H9 (cell line): ENCODE measurements at regions not wholly inside any gene's neighbourhood (a gene's known extent, or its start where the extent isn't known, plus 50 kb on each side); places are given as distances from the start of the nearest gene placed in this dataset.

Experiments
- DNase-seq: peaks from one replicate; pipeline ENCODE4 v3.0.0-alpha.2; 2017
- H2AFZ ChIP-seq: one replicate; pipeline ENCODE4 v1.6.1; 2013; ENCODE audit warnings: mild to moderate bottlenecking, low read length, control low read depth, moderate library complexity
- H2AK5ac ChIP-seq: 2 replicates; pipeline ENCODE4 v1.6.1; 2013; ENCODE audit warnings: low read length, control low read depth, mixed read lengths; ENCODE audit not compliant: insufficient read length
- H2BK120ac ChIP-seq: one replicate; pipeline ENCODE4 v1.6.1; 2013; ENCODE audit warnings: low read depth, mild to moderate bottlenecking, low read length, control low read depth, inconsistent platforms; ENCODE audit not compliant: poor library complexity, severe bottlenecking
- H2BK12ac ChIP-seq: 2 replicates; pipeline ENCODE4 v1.6.1; 2013; ENCODE audit warnings: low read length, control low read depth, mixed read lengths, low read depth; ENCODE audit not compliant: insufficient read length
- H2BK15ac ChIP-seq: 2 replicates; pipeline ENCODE4 v1.6.1; 2013; ENCODE audit warnings: low read depth, low read length, control low read depth
- H2BK20ac ChIP-seq: one replicate; pipeline ENCODE4 v1.6.1; 2013; ENCODE audit warnings: low read depth, mild to moderate bottlenecking, low read length, control low read depth, inconsistent platforms; ENCODE audit not compliant: poor library complexity, severe bottlenecking
- H2BK5ac ChIP-seq: 2 replicates; pipeline ENCODE4 v1.6.1; 2013; ENCODE audit warnings: low read length, control low read depth, mixed read lengths; ENCODE audit not compliant: insufficient read length
- H3K14ac ChIP-seq: 2 replicates; pipeline ENCODE4 v1.6.1; 2013; ENCODE audit warnings: low read length, control low read depth; ENCODE audit not compliant: insufficient read depth
- H3K18ac ChIP-seq: 2 replicates; pipeline ENCODE4 v1.6.1; 2013; ENCODE audit warnings: low read depth, mild to moderate bottlenecking, mixed read lengths, low read length, control low read depth; ENCODE audit not compliant: insufficient read length
- H3K23ac ChIP-seq: 2 replicates; pipeline ENCODE4 v1.6.1; 2013; ENCODE audit warnings: low read length, control low read depth, mixed read lengths, low read depth; ENCODE audit not compliant: insufficient read length
- H3K23me2 ChIP-seq: 2 replicates; pipeline ENCODE4 v1.6.1; 2013; ENCODE audit warnings: low read depth, mild to moderate bottlenecking, mixed read lengths, low read length, control low read depth; ENCODE audit not compliant: insufficient read length, poor library complexity, severe bottlenecking
- H3K27ac ChIP-seq: 2 replicates; pipeline ENCODE4 v1.5.1; 2013; ENCODE audit warnings: low read length, control low read depth, mixed read lengths, low read depth; ENCODE audit not compliant: insufficient read length
- H3K27me3 ChIP-seq: 2 replicates; pipeline ENCODE4 v1.6.1; 2013; ENCODE audit warnings: low read length, control low read depth, inconsistent platforms; ENCODE audit not compliant: insufficient read depth
- H3K4ac ChIP-seq: 2 replicates; pipeline ENCODE4 v1.6.1; 2013; ENCODE audit warnings: low read depth, mild to moderate bottlenecking, control low read depth, inconsistent platforms, low read length, moderate library complexity
- H3K4me1 ChIP-seq: 2 replicates; pipeline ENCODE4 v1.6.1; 2013; ENCODE audit warnings: low read length, control low read depth, inconsistent platforms; ENCODE audit not compliant: insufficient read depth
- H3K4me2 ChIP-seq: 2 replicates; pipeline ENCODE4 v1.6.1; 2013; ENCODE audit warnings: low read length, control low read depth, mixed read lengths; ENCODE audit not compliant: insufficient read length, insufficient read depth
- H3K56ac ChIP-seq: 2 replicates; pipeline ENCODE4 v1.6.1; 2013; ENCODE audit warnings: low read depth, mild to moderate bottlenecking, mixed read lengths, low read length, control low read depth; ENCODE audit not compliant: insufficient read length
- H3K79me1 ChIP-seq: 2 replicates; pipeline ENCODE4 v1.6.1; 2013; ENCODE audit warnings: low read depth, mild to moderate bottlenecking, moderate library complexity, low read length, control low read depth, inconsistent platforms; ENCODE audit not compliant: insufficient read depth, poor library complexity, severe bottlenecking
- H3K79me2 ChIP-seq: 2 replicates; pipeline ENCODE4 v1.6.1; 2013; ENCODE audit warnings: low read length, control low read depth, inconsistent platforms; ENCODE audit not compliant: insufficient read depth
- H3K9ac ChIP-seq: 2 replicates; pipeline ENCODE4 v1.6.1; 2013; ENCODE audit warnings: low read length, control low read depth, mixed read lengths; ENCODE audit not compliant: insufficient read length; ENCODE audit errors: extremely low read depth
- H3K9me3 ChIP-seq: one replicate; pipeline ENCODE4 v1.6.1; 2013; ENCODE audit warnings: low read depth, low read length, inconsistent platforms; ENCODE audit not compliant: control insufficient read depth
- H3T11ph ChIP-seq: one replicate; pipeline ENCODE4 v1.6.1; 2013; ENCODE audit warnings: mild to moderate bottlenecking, low read length, control low read depth, inconsistent platforms
- H4K20me1 ChIP-seq: one replicate; pipeline ENCODE4 v1.6.1; 2013; ENCODE audit not compliant: control insufficient read depth, insufficient read length, insufficient read depth
- H4K5ac ChIP-seq: 2 replicates; pipeline ENCODE4 v1.6.1; 2013; ENCODE audit warnings: low read depth, mild to moderate bottlenecking, mixed read lengths, low read length, control low read depth; ENCODE audit not compliant: insufficient read length
- H4K8ac ChIP-seq: replicated peaks from 2 replicates; pipeline ENCODE4 v1.6.1; 2013; ENCODE audit warnings: low read length, control low read depth, mixed read lengths, low read depth; ENCODE audit not compliant: insufficient read length
- H4K91ac ChIP-seq: 2 replicates; pipeline ENCODE4 v1.6.1; 2013; ENCODE audit warnings: low read depth, mild to moderate bottlenecking, moderate library complexity, mixed read lengths, low read length, control low read depth; ENCODE audit not compliant: insufficient read length
- H3K27ac Mint-ChIP-seq, 3 experiments: 2 replicates in 2 of 3; 3 replicates in 1 of 3; pipeline ENCODE4 v1.8.0; 2020 to 2021; ENCODE audit warnings: mixed read lengths in 3 of 3, mild to moderate bottlenecking in 1 of 3, moderate library complexity in 1 of 3
- H3K27me3 Mint-ChIP-seq: 2 replicates; pipeline ENCODE4 v1.8.0; 2021; ENCODE audit warnings: low read depth, mild to moderate bottlenecking, moderate library complexity, mixed read lengths
- H3K36me3 Mint-ChIP-seq, 3 experiments: 2 replicates in 2 of 3; 3 replicates in 1 of 3; pipeline ENCODE4 v1.8.0; 2020 to 2021; ENCODE audit warnings: low read depth in 3 of 3, mixed read lengths in 3 of 3; ENCODE audit not compliant: insufficient read depth in 1 of 3
- H3K4me1 Mint-ChIP-seq, 2 experiments: 2 replicates each; pipeline ENCODE4 v1.8.0; 2020; ENCODE audit warnings: mixed read lengths in 2 of 2
- H3K4me3 Mint-ChIP-seq, 2 experiments: 2 replicates in 1 of 2; 3 replicates in 1 of 2; pipeline ENCODE4 v1.8.0; 2020 to 2021; ENCODE audit warnings: mild to moderate bottlenecking in 2 of 2, mixed read lengths in 2 of 2, moderate library complexity in 1 of 2
- H3K9me3 Mint-ChIP-seq, 2 experiments: 2 replicates in 1 of 2; 3 replicates in 1 of 2; pipeline ENCODE4 v1.8.0; 2020; ENCODE audit warnings: mild to moderate bottlenecking in 2 of 2, mixed read lengths in 2 of 2, moderate library complexity in 1 of 2
- WGBS: extraction: QIAGEN DNeasy Blood & Tissue Kit; methylation state at CpG from one replicate; pipeline ENCODE4 v1.1.7; 2013; ENCODE audit warnings: missing lambda C conversion rate, low lambda C conversion rate, mixed read lengths; ENCODE audit not compliant: insufficient read length; ENCODE audit errors: extremely low coverage; 5-methylcytosine and 5-hydroxymethylcytosine counted together
- TF ChIP-seq, protein P1 (sequence below): fragments of 200-600 bp; sonication (generic); conservative IDR thresholded peaks from 3 replicates; pipeline ENCODE4 v1.8.0; 2021; ENCODE audit warnings: antibody characterized with exemption, mild to moderate bottlenecking

DNA sequence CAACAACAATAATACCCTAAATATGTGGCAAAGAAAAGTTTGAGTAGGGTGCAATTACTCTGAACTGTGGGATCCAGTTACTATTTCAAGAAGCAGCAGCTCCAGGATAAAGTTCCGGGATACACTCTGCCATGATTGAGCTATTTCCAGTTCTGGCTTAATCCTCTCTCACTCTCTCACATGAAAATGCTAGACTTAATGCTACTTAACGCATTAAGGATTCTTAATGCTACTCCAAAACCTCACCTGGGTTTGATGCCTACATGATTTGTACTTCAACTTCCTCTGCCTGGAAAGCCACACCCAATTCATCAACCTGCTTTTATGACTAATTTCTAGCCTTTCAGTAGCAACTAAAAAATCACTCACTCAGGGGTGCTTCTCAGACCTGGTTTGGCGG, 151.1 kb upstream of the HNMT start:
- no peak for DNase-seq
- WGBS: no CpG with 5 or more reads among the region's 3 CpGs
- Histone ChIP-seq H3K27ac (no peak overlapping the region), H2BK20ac (no peak overlapping the region), H4K91ac (no peak overlapping the region), H3K14ac (no peak overlapping the region), H4K8ac (no peak overlapping the region), H2BK12ac (no peak overlapping the region), H2AK5ac (no peak overlapping the region), H4K20me1 (no peaks in the 10 kb centered on the region), H3K9ac (no peak overlapping the region), H3T11ph (no peak overlapping the region), H3K4ac (no peak overlapping the region), H3K79me2 (no peaks in the 10 kb centered on the region), H3K23me2 (no peaks in the 10 kb centered on the region), H3K4me2 (no peak overlapping the region), H4K5ac (no peak overlapping the region), H3K56ac (no peak overlapping the region), H3K4me1 (no peaks in the 10 kb centered on the region), H3K9me3 (no peaks in the 10 kb centered on the region), H3K23ac (no peak overlapping the region), H2BK5ac (no peak overlapping the region), H3K79me1 (no peaks in the 10 kb centered on the region), H2BK120ac (no peak overlapping the region), H3K18ac (no peak overlapping the region), H3K27me3 (no peaks in the 10 kb centered on the region), H2AFZ (no peak overlapping the region), H2BK15ac (no peak overlapping the region)
- Mint-ChIP-seq H3K27ac (no peak overlapping the region), H3K27me3 (no peaks in the 10 kb centered on the region), H3K36me3 (peaks cover 0 to 6% (median 0%) of the 10 kb centered on the region in 3 experiments; a peak in 3 of 7 replicates), H3K4me1 (peaks cover 3% of the 10 kb centered on the region in 2 experiments; a peak in 1 of 4 replicates), H3K9me3 (peaks cover 5 to 6% of the 10 kb centered on the region in 2 experiments; a peak in 4 of 5 replicates), H3K4me3 (no peak overlapping the region)
- TF ChIP-seq, protein P1, sequence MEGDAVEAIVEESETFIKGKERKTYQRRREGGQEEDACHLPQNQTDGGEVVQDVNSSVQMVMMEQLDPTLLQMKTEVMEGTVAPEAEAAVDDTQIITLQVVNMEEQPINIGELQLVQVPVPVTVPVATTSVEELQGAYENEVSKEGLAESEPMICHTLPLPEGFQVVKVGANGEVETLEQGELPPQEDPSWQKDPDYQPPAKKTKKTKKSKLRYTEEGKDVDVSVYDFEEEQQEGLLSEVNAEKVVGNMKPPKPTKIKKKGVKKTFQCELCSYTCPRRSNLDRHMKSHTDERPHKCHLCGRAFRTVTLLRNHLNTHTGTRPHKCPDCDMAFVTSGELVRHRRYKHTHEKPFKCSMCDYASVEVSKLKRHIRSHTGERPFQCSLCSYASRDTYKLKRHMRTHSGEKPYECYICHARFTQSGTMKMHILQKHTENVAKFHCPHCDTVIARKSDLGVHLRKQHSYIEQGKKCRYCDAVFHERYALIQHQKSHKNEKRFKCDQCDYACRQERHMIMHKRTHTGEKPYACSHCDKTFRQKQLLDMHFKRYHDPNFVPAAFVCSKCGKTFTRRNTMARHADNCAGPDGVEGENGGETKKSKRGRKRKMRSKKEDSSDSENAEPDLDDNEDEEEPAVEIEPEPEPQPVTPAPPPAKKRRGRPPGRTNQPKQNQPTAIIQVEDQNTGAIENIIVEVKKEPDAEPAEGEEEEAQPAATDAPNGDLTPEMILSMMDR: no peak
